K562 (cell line): ENCODE measurements at regions not wholly inside any gene's neighbourhood (a gene's known extent, or its start where the extent isn't known, plus 50 kb on each side); places are given as distances from the start of the nearest gene placed in this dataset.

Source experiments
- ARID3A ChIP-seq: IDR thresholded peaks from 2 replicates; pipeline ENCODE4 v1.6.1; 2012; ENCODE audit warnings: low read depth, low read length, improper control_type of control experiment, borderline replicate concordance
- GABPA ChIP-seq: fragments of 200-800 bp; sonication (Bioruptor generic); conservative IDR thresholded peaks from 2 replicates; pipeline ENCODE4 v1.6.1; 2016; ENCODE audit warnings: low read depth, missing genetic modification characterization, missing compliant biosample characterization
- TBP ChIP-seq: optimal IDR thresholded peaks from 2 replicates; pipeline ENCODE3; 2011; ENCODE audit warnings: low read depth, low read length, improper control_type of control experiment

- TF ChIP-seq TBP, result no peak
- no peak for TF ChIP-seq ARID3A
- TF ChIP-seq GABPA (tag), result no peak
Observed at GRCh38 chr6:21781128-21781527, 187.6 kb downstream of the SOX4 start.
